ENCODE measurements at regions not wholly inside any gene's neighbourhood (a gene's known extent, or its start where the extent isn't known, plus 50 kb on each side); places are given as distances from the start of the nearest gene placed in this dataset.

GRCh38 chr20:11850901-11851300 lies 66.8 kb upstream of the BTBD3 start:
- TF ChIP-seq USF2 (CRISPR knock-in tag; IDR thresholded peaks at IDR 0.05): no peak
- no peak for TF ChIP-seq JAZF1 (CRISPR knock-in tag; IDR thresholded peaks at IDR 0.05)
- TF ChIP-seq CREM (CRISPR knock-in tag; IDR thresholded peaks at IDR 0.05): no peak
- TF ChIP-seq MAX (CRISPR knock-in tag; IDR thresholded peaks at IDR 0.05): no peak
- TF ChIP-seq NFYB (CRISPR knock-in tag; conservative IDR thresholded peaks at IDR 0.05; ENCODE audit: low read depth): no peak
- no peak for TF ChIP-seq CTCF (IDR thresholded peaks at IDR 0.05)
- TF ChIP-seq CREB1 (CRISPR knock-in tag; IDR thresholded peaks at IDR 0.05): no peak
- no peak for TF ChIP-seq CBFB (CRISPR knock-in tag; IDR thresholded peaks at IDR 0.05; ENCODE audit: low read depth)
- no peak for TF ChIP-seq MLX (CRISPR knock-in tag; IDR thresholded peaks at IDR 0.05)
- TF ChIP-seq HMGXB4 (CRISPR knock-in tag; IDR thresholded peaks at IDR 0.05): no peak
- no peak for TF ChIP-seq ZSCAN18 (CRISPR knock-in tag; IDR thresholded peaks at IDR 0.05)
